HCT116 (cell line): ENCODE measurements at regions not wholly inside any gene's neighbourhood (a gene's known extent, or its start where the extent isn't known, plus 50 kb on each side); places are given as distances from the start of the nearest gene placed in this dataset.

Experiments
- ATAC-seq: fragments of 200-7000 bp; cut with Tn5 transposase; 2 replicates; pipeline ENCODE4 v1.9.1; 2020; ENCODE audit warnings: mild to moderate bottlenecking, moderate library complexity
- BruUV-seq: library from RNA; stranded (reverse); fragments of 400-500 nt; replicated peaks from 2 replicates; lab custom pipeline; 2021; lab: Mats Ljungman, UMichigan
- CTCF ChIA-PET: fragments of 300-600 bp; sonication (Branson Sonifier 250); formaldehyde crosslinking; loops from one replicate; lab custom pipeline; 2021; ENCODE audit warnings: antibody characterized with exemption; lab: Charles Lee
- POLR2A ChIA-PET: fragments of 300-600, 350-600 bp; sonication (Branson Sonifier 250); formaldehyde crosslinking; loops from one replicate; lab custom pipeline; 2021; ENCODE audit warnings: antibody characterized with exemption; lab: Charles Lee
- RAD21 ChIA-PET, 2 experiments: fragments of 300-600 bp; sonication (Branson Sonifier 250); formaldehyde crosslinking; loops; one replicate each; lab custom pipeline; 2023; ENCODE audit warnings: low total read pairs in 2 of 2; ENCODE audit not compliant: uncharacterized antibody in 2 of 2, unreplicated experiment in 2 of 2, low non-redundant PET in 1 of 2; lab: Charles Lee
- DNase-seq: peaks from one replicate; pipeline ENCODE4 v3.0.0-alpha.2; 2010; ENCODE audit warnings: low read depth, low spot score
- H2AFZ ChIP-seq: fragments of 200-600 bp; shearing (Covaris generic), sonication (generic); 2 replicates; pipeline ENCODE4 v1.6.1; 2017; ENCODE audit warnings: low read depth, mixed run types, mixed read lengths, antibody characterized with exemption, low read length; ENCODE audit not compliant: poor library complexity, severe bottlenecking
- H3K27ac ChIP-seq: 2 replicates; pipeline ENCODE4 v1.5.1; 2012; ENCODE audit warnings: low read depth, low read length
- H3K27me3 ChIP-seq: fragments of 200-600 bp; sonication (generic); 2 replicates; pipeline ENCODE4 v1.6.1; 2016; ENCODE audit warnings: mixed run types, low read length, mixed read lengths; ENCODE audit not compliant: insufficient read depth
- H3K36me3 ChIP-seq, 2 experiments: fragments of 200-500 bp in 1 of 2; fragments of 200-600 bp in 1 of 2; sonication (Bioruptor generic) in 1 of 2; sonication (generic) in 1 of 2; 2 replicates each; pipeline versions ENCODE4 v1.5.1 to v1.6.1; 2014 to 2016; ENCODE audit warnings: low read length in 2 of 2, inconsistent platforms in 1 of 2, mixed read lengths in 1 of 2, mixed run types in 1 of 2; ENCODE audit not compliant: insufficient read depth in 2 of 2, control insufficient read depth in 1 of 2
- H3K4me1 ChIP-seq, 2 experiments: fragments of 200-600 bp in 1 of 2; sonication (generic) in 1 of 2; 2 replicates each; pipeline versions ENCODE4 v1.5.1 to v1.6.1; 2012 to 2017; ENCODE audit warnings: low read length in 2 of 2, inconsistent platforms in 1 of 2, mild to moderate bottlenecking in 1 of 2, mixed read lengths in 1 of 2, mixed run types in 1 of 2, moderate library complexity in 1 of 2; ENCODE audit not compliant: insufficient read depth in 2 of 2, control insufficient read depth in 1 of 2
- H3K4me2 ChIP-seq: fragments of 200-600 bp; sonication (generic); 2 replicates; pipeline ENCODE4 v1.6.1; 2017; ENCODE audit warnings: mixed run types, low read length, mixed read lengths
- H3K4me3 ChIP-seq, 2 experiments: fragments of 200-600 bp in 1 of 2; sonication (generic) in 1 of 2; replicated peaks in 1 of 2; 2 replicates each; pipeline ENCODE4 v1.5.1; 2011 to 2016; ENCODE audit warnings: low read length in 2 of 2, control low read depth in 1 of 2, low read depth in 1 of 2, mild to moderate bottlenecking in 1 of 2, mixed read lengths in 1 of 2, mixed run types in 1 of 2
- H3K79me2 ChIP-seq: fragments of 200-600 bp; sonication (generic); 2 replicates; pipeline ENCODE4 v1.6.1; 2017; ENCODE audit warnings: mild to moderate bottlenecking, mixed run types, low read length, moderate library complexity, mixed read lengths; ENCODE audit not compliant: insufficient read depth
- H3K9ac ChIP-seq: fragments of 200-600 bp; sonication (generic); 2 replicates; pipeline ENCODE4 v1.6.1; 2016; ENCODE audit warnings: low read length, mixed read lengths
- H3K9me2 ChIP-seq: fragments of 200-600 bp; sonication (generic), shearing (Covaris generic); 2 replicates; pipeline ENCODE4 v1.6.1; 2017; ENCODE audit warnings: mixed run types, mild to moderate bottlenecking, moderate library complexity; ENCODE audit not compliant: insufficient read depth
- H3K9me3 ChIP-seq, 2 experiments: fragments of 200-500 bp in 1 of 2; fragments of 200-600 bp in 1 of 2; sonication (Bioruptor generic) in 1 of 2; sonication (generic) in 1 of 2; 2 replicates each; pipeline ENCODE4 v1.6.1; 2014 to 2017; ENCODE audit warnings: low read length in 2 of 2, mixed read lengths in 2 of 2, inconsistent platforms in 1 of 2, low read depth in 1 of 2, mild to moderate bottlenecking in 1 of 2, mixed run types in 1 of 2, moderate library complexity in 1 of 2; ENCODE audit not compliant: control insufficient read depth in 1 of 2, insufficient read depth in 1 of 2
- H4K20me1 ChIP-seq: fragments of 200-600 bp; sonication (generic), shearing (Covaris generic); 2 replicates; pipeline ENCODE4 v1.6.1; 2017; ENCODE audit warnings: mixed run types, mild to moderate bottlenecking, moderate library complexity; ENCODE audit not compliant: insufficient read depth
- ATF3 ChIP-seq: IDR thresholded peaks from 2 replicates; pipeline ENCODE4 v1.6.1; 2012
- ELF1 ChIP-seq: IDR thresholded peaks from 2 replicates; pipeline ENCODE4 v1.6.1; 2012; ENCODE audit warnings: low read depth, borderline replicate concordance
- EZH2phosphoT487 ChIP-seq: fragments of 200-600 bp; IDR thresholded peaks from 2 replicates; pipeline ENCODE4 v1.6.1; 2018; ENCODE audit warnings: antibody characterized with exemption, borderline replicate concordance
- JUND ChIP-seq: IDR thresholded peaks from 2 replicates; pipeline ENCODE4 v1.6.1; 2012
- POLR2A ChIP-seq: IDR thresholded peaks from 2 replicates; pipeline ENCODE4 v1.7.0; 2011; ENCODE audit warnings: borderline replicate concordance; ENCODE audit not compliant: insufficient read depth, insufficient read length; ENCODE audit errors: extremely low read depth
- POLR2AphosphoS5 ChIP-seq: IDR thresholded peaks from 2 replicates; pipeline ENCODE4 v1.6.1; 2011; ENCODE audit warnings: mild to moderate bottlenecking, low read depth, low read length, moderate library complexity
- SIN3A ChIP-seq: IDR thresholded peaks from 2 replicates; pipeline ENCODE4 v1.6.1; 2012; ENCODE audit warnings: low read depth
- SP1 ChIP-seq: IDR thresholded peaks from 2 replicates; pipeline ENCODE4 v1.6.1; 2012; ENCODE audit warnings: low read depth
- TCF7L2 ChIP-seq: IDR thresholded peaks from 2 replicates; pipeline ENCODE4 v1.7.0; 2011; ENCODE audit warnings: borderline replicate concordance, inconsistent platforms; ENCODE audit not compliant: insufficient read depth, insufficient read length; ENCODE audit errors: extremely low read depth
- ZFX ChIP-seq: fragments of 450-650 bp; IDR thresholded peaks from 2 replicates; pipeline ENCODE4 v1.6.1; 2017
- ZNF274 ChIP-seq: fragments of 200-500 bp; sonication (Bioruptor generic); IDR thresholded peaks from 2 replicates; pipeline ENCODE4 v1.6.1; 2014; ENCODE audit warnings: mild to moderate bottlenecking, low read depth, low read length, inconsistent platforms
- intact Hi-C: fragments of 100-400 bp; cut with micrococcal nuclease; formaldehyde crosslinking; loops from 2 replicates; pipeline ENCODE4 v1.10.0; 2022
- TF ChIP-seq, protein P1 (sequence below): IDR thresholded peaks from 2 replicates; pipeline ENCODE4 v1.6.1; 2012
- TF ChIP-seq, protein P2 (sequence below): IDR thresholded peaks from 2 replicates; pipeline ENCODE4 v1.6.1; 2012; ENCODE audit warnings: low read depth

GRCh38 chr3:124535306-124535705 is 194.9 kb upstream of the UMPS start:
- CTCF ChIA-PET = no interaction called here
- DNase-seq (no peak), ATAC-seq (no peak)
- TF ChIP-seq EZH2phosphoT487 (no peak), POLR2A (no peak), SIN3A (no peak), ELF1 (no peak), POLR2AphosphoS5 (no peak), ZNF274 (no peak), ATF3 (no peak), JUND (no peak), SP1 (no peak), TCF7L2 (no peak), ZFX (no peak)
- TF ChIP-seq, protein P1, sequence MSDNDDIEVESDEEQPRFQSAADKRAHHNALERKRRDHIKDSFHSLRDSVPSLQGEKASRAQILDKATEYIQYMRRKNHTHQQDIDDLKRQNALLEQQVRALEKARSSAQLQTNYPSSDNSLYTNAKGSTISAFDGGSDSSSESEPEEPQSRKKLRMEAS = no peak
- TF ChIP-seq, protein P2, sequence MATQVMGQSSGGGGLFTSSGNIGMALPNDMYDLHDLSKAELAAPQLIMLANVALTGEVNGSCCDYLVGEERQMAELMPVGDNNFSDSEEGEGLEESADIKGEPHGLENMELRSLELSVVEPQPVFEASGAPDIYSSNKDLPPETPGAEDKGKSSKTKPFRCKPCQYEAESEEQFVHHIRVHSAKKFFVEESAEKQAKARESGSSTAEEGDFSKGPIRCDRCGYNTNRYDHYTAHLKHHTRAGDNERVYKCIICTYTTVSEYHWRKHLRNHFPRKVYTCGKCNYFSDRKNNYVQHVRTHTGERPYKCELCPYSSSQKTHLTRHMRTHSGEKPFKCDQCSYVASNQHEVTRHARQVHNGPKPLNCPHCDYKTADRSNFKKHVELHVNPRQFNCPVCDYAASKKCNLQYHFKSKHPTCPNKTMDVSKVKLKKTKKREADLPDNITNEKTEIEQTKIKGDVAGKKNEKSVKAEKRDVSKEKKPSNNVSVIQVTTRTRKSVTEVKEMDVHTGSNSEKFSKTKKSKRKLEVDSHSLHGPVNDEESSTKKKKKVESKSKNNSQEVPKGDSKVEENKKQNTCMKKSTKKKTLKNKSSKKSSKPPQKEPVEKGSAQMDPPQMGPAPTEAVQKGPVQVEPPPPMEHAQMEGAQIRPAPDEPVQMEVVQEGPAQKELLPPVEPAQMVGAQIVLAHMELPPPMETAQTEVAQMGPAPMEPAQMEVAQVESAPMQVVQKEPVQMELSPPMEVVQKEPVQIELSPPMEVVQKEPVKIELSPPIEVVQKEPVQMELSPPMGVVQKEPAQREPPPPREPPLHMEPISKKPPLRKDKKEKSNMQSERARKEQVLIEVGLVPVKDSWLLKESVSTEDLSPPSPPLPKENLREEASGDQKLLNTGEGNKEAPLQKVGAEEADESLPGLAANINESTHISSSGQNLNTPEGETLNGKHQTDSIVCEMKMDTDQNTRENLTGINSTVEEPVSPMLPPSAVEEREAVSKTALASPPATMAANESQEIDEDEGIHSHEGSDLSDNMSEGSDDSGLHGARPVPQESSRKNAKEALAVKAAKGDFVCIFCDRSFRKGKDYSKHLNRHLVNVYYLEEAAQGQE = no peak
- Histone ChIP-seq H3K36me3 (no peaks in the 10 kb centered on the region), H3K9me3 (no peaks in the 10 kb centered on the region), H3K27ac (no peak overlapping the region), H3K4me3 (no peak overlapping the region), H3K9me2 (no peaks in the 10 kb centered on the region), H2AFZ (no peak overlapping the region), H3K27me3 (peaks cover 49% of the 10 kb centered on the region), H3K79me2 (no peaks in the 10 kb centered on the region), H3K4me2 (no peak overlapping the region), H4K20me1 (no peaks in the 10 kb centered on the region), H3K4me1 (peaks cover 0 to 1% of the 10 kb centered on the region in 2 experiments; a peak in 1 of 4 replicates), H3K9ac (no peak overlapping the region)
- POLR2A ChIA-PET = no interaction called here
- RAD21 ChIA-PET = no interaction called here
- BruUV-seq = no TSS peak
- intact Hi-C loops = no loop called here
